ENCODE measurements at regions not wholly inside any gene's neighbourhood (a gene's known extent, or its start where the extent isn't known, plus 50 kb on each side); places are given as distances from the start of the nearest gene placed in this dataset.

GRCh38 chr2:176628438-176628837, 359.2 kb downstream of the MTX2 start:
- Histone ChIP-seq H3K36me3 (no peaks in the 10 kb centered on the region), H3K4me1 (no peaks in the 10 kb centered on the region), H3K27me3 (peaks cover 22% of the 10 kb centered on the region), H3K9me3 (no peaks in the 10 kb centered on the region), H3K4me3 (no peak overlapping the region), H3K27ac (no peak overlapping the region)
- no peak for DNase-seq
- ATAC-seq: no peak
- TF ChIP-seq, protein P1, sequence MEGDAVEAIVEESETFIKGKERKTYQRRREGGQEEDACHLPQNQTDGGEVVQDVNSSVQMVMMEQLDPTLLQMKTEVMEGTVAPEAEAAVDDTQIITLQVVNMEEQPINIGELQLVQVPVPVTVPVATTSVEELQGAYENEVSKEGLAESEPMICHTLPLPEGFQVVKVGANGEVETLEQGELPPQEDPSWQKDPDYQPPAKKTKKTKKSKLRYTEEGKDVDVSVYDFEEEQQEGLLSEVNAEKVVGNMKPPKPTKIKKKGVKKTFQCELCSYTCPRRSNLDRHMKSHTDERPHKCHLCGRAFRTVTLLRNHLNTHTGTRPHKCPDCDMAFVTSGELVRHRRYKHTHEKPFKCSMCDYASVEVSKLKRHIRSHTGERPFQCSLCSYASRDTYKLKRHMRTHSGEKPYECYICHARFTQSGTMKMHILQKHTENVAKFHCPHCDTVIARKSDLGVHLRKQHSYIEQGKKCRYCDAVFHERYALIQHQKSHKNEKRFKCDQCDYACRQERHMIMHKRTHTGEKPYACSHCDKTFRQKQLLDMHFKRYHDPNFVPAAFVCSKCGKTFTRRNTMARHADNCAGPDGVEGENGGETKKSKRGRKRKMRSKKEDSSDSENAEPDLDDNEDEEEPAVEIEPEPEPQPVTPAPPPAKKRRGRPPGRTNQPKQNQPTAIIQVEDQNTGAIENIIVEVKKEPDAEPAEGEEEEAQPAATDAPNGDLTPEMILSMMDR (IDR thresholded peaks at IDR 0.05): no peak
- intact Hi-C loops (cut with DNase I): no loop called here

DNA sequence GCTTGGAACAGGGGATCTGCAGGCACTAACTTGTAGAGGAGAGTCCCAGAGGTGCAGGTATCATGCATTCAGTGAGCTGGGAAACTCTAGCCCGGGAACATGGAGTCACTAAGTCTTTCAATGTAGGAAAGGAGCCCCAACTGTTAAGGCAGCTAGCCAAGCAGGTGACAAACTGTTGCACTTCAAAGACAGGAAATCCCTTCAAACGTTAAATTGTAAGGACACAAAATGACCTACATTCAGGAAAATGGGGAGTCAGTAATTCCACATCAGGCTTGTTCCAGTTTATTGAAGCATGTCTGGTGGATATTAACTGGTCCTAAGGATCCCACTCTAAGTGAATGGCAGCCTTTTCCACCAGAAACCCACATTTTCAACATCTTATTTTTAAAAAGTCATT, 364.5 kb downstream of the MTX2 start:
- ATAC-seq (no peak), DNase-seq (no peak)
- H3K4me3 ChIP-seq: no peak overlapping the region
- H3K27ac ChIP-seq: no peak overlapping the region
- intact Hi-C loops (cut with DNase I): no loop called here
- H3K9me3 ChIP-seq: no peaks in the 10 kb centered on the region
- no peaks in the 10 kb centered on the region for H3K36me3 ChIP-seq
- TF ChIP-seq, protein P1 (IDR thresholded peaks at IDR 0.05): no peak
- peaks cover 7% of the 10 kb centered on the region for H3K4me1 ChIP-seq
- H3K27me3 ChIP-seq: peaks cover 58% of the 10 kb centered on the region

DNA sequence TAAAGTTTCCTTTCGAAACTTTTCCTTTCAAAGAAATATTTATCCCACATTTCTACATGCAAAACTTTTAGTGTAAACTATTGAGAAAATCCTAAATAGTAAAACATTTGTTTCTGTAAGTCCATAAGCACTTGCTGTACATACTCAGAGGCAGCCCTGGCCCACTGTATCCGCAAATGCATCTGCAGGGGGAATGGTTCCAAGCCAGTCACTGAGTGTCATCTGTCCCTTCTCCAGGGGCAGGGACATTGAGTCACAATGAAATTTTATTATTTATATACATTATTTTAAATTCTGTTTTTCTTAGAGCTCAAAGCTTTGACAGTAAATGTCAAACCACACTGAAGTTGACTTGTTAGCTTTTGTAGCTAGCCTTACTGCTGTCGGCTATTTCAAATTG, 367.2 kb downstream of the MTX2 start:
- no peaks in the 10 kb centered on the region for H3K9me3 ChIP-seq
- TF ChIP-seq, protein P1 (IDR thresholded peaks at IDR 0.05): no peak

DNA sequence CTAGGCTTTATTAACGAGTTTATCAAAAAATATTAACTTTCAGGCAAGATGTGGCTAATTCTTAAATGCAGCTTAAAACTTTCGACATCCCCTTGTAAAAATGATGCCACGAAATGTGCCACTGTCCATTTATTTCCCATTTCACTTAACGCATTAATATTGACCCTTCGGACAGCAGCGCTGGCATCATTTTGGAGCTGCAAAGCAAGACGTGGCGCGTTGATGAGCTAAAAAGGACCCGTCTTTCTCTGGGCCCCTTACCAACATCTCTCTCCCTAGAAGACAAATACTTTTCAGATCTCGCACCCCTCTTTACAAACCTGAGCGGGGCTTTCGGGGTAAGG, 367.9 kb downstream of the MTX2 start:
- Histone ChIP-seq H3K27ac (no peak overlapping the region), H3K36me3 (no peaks in the 10 kb centered on the region), H3K9me3 (no peaks in the 10 kb centered on the region), H3K4me3 (peak overlapping the region; percentile 58), H3K4me1 (peaks cover 7% of the 10 kb centered on the region), H3K27me3 (peaks cover 83% of the 10 kb centered on the region)
- ATAC-seq (no peak), DNase-seq (no peak)
- TF ChIP-seq, protein P1 (IDR thresholded peaks at IDR 0.05): no peak
- intact Hi-C loops (cut with DNase I): loop anchor here (5.0 kb wide), 1 partner anchor 510 kb away; the partner anchor contains the start of gene HOXD8

More for the DNA sequence above, 367.2 kb downstream of the MTX2 start:
- peaks cover 7% of the 10 kb centered on the region for H3K4me1 ChIP-seq
- peaks cover 78% of the 10 kb centered on the region for H3K27me3 ChIP-seq
- H3K36me3 ChIP-seq: no peaks in the 10 kb centered on the region
- no peak for ATAC-seq
- intact Hi-C loops (cut with DNase I): loop anchor here (5.0 kb wide), 1 partner anchor 509 kb away; the partner anchor contains the start of gene HOXD8
- no peak overlapping the region for H3K4me3 ChIP-seq
- DNase-seq: no peak
- H3K27ac ChIP-seq: no peak overlapping the region

- no peak overlapping the region for H3K27ac ChIP-seq
- H3K4me3 ChIP-seq: peak overlapping the region; percentile 58
- ATAC-seq (peak; percentile 61), DNase-seq (peak; percentile 70)
- peaks cover 87% of the 10 kb centered on the region for H3K27me3 ChIP-seq
- intact Hi-C loops (cut with DNase I): loop anchor here (5.0 kb wide), 1 partner anchor 510 kb away; the partner anchor contains the start of gene HOXD8
- peaks cover 7% of the 10 kb centered on the region for H3K4me1 ChIP-seq
- H3K36me3 ChIP-seq: no peaks in the 10 kb centered on the region
- TF ChIP-seq, protein P1 (IDR thresholded peaks at IDR 0.05): no peak
- no peaks in the 10 kb centered on the region for H3K9me3 ChIP-seq
These were observed 368.4 kb downstream of the MTX2 start for GRCh38 chr2:176637486-176638166.

Measured in upper lobe of right lung (tissue), 1 donor.